ENCODE measurements at regions not wholly inside any gene's neighbourhood (a gene's known extent, or its start where the extent isn't known, plus 50 kb on each side); places are given as distances from the start of the nearest gene placed in this dataset.

- no peak for TF ChIP-seq CTCF (conservative IDR thresholded peaks at IDR 0.05; ENCODE audit: low read depth, low read length)
- TF ChIP-seq EZH2phosphoT487 (IDR thresholded peaks at IDR 0.05; ENCODE audit: borderline replicate concordance, low read length): no peak
Measured at GRCh38 chr6:55009131-55009530, 162.6 kb downstream of the FAM83B start.

All from PC-3 (cell line).